GM19397 (cell line): ENCODE measurements at regions not wholly inside any gene's neighbourhood (a gene's known extent, or its start where the extent isn't known, plus 50 kb on each side); places are given as distances from the start of the nearest gene placed in this dataset.
"Not testable (repeated sequence)": the region's sequence is repeated elsewhere in the genome, so short reads cannot be mapped to it uniquely, and the experiment has no call there.

Experiments
- ATAC-seq: cut with Tn5 transposase; IDR thresholded peaks from one replicate; pipeline ENCODE4 v1.9.1; 2021; ENCODE audit warnings: mild to moderate bottlenecking, moderate library complexity; ENCODE audit not compliant: unreplicated experiment

DNA sequence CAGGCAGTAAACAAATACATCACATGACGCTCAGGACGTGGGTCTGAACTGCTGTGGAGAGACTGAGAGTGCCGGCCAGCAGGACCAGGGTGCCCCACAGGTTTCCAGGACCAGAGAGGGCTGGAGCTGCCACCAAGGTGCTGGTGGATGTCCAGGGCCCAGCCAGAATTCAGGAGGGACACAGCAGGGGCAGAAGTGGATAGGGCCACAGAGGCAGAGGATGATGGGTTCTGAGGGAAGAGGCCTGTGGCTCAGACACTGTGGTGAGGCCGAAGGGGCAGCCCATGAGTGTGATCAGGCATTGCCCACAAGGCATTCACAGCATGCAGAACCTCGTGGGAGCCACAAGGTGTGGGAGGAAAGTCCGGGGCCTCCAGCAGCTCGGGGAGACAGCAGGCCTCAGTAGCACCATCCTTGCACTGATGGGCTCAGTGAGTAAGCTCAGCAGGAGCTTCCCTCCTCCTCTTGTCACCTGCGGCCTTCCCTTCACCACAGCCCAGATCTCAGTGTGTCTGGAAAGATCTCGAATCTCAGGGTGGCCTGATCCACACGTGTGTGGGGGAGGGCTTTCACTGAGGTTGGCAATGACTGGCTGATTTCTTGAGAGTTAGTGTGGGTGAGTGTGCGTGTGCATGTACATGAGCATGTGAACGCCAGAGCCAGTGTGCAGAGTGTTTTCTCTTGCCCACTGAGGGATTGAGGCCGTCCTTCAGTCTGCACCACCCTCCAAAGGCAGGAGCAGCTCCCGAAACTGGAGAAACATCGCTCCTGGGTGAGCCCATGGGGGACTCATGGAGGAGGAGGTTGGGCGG lies 181.8 kb upstream of the RAB6C start:
- no peak for ATAC-seq

DNA sequence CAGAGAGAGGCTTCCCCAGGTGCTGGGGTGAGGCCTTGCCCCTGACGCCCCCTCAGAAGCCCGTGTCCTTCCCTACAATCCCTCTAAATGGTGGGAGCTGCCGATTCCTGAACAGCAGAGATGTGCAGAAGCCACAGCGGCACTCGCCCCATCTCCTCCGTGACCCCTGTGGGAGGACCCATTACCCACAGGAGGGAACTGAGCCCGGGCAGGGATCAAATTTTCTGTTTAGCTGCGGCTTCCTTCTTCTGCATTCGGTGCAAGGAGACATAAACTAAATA lies 181.2 kb upstream of the RAB6C start:
- ATAC-seq: no peak

DNA sequence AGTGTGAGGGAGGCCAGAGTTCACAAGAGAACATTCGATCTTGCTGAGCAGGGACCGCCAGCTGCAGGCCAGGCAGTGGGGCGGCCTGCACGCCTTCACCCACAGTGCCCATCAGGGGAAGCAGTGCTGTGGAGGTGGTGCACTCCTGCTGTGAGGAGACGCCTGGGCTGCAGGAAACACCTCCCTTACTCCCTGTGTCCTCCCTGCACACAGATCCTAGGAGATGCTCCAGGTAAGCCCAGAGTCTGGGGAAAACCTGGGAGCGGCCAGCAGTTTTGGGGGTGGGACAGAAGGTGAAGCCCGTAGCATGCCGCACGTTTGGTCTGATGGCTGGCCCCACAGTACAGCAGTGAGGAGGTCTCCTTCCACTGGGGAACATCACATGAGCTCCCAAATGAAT lies 180.8 kb upstream of the RAB6C start:
- ATAC-seq: no peak

DNA sequence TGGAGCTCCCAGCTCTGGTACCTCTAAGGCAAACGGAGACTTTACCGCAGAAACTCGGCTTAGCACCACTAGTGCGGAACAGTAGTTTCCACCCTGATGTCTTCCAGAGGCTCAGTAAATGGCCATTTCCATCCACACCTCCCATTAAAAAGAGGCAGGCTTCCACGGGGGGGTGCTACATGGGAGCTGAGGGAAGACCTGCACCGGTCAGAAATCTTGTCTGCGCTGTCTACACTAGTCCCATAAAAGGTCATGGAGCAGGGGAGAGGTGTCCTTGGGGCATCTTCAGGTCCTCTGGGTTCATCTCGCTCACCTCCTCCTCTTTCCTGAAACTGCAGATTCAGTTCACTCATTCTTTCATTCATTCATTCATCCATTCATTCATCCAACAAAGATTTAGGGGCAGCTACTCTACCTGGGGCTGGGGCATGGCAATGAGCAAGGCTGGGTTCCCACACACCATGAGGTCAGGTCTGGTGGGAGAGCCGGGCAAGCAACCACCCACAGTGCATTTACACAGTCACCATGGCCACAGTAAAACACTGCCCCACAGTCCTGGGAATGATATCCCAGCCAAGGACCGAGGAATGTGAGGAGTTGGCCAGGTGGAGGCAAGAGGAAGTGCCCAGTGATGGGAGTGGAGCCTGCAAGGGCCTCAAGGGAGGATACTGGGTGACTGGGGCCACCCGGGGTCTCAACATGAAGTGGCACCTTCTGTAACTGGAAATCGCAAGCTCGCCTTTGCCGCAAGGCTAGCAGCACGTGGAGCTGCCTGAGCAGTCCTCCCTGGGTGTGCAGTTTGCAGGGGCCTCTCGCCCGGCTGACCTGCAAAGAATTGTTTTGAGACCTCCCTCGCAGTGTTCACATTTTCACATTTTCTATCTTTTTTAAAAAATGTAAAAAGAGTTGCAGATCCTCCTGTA lies 180.2 kb upstream of the RAB6C start:
- no peak for ATAC-seq

DNA sequence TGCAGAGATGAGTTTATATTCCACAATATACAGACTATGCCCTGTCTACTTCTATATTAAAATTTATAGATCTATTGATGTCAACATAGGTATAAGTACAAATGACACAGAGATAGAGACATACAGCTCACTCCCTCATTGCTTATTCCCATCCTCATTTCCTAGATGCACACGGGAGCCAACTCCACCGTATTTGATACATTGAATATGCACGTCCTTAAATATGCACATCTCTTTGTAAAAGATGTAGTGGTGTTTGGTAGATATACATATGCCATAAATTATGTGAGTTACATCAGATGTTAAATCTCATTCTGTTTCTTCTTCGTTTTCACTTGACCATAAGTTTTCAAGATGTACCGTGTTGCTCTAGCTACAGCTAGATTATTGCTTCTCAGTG lies 179.2 kb upstream of the RAB6C start:
- no peak for ATAC-seq

DNA sequence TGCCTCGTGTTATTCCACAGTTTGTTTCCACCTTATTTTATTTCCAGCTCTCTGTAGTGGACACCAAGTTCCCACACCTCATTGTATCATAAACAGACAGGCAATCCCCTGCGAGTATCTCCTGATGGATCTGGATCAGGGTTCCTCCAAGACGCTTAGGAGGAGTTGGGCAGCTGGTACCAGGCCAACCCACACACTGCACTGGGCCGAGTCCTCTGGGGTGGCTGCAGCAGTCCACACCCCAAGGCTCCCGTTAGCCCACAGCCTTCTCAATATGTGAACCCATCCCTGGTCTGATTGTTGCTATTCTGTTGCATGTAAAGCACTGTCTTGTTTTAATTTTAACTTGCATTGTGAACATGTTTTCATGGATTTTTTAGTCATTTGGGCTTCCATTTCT lies 178.8 kb upstream of the RAB6C start:
- no peak for ATAC-seq

DNA sequence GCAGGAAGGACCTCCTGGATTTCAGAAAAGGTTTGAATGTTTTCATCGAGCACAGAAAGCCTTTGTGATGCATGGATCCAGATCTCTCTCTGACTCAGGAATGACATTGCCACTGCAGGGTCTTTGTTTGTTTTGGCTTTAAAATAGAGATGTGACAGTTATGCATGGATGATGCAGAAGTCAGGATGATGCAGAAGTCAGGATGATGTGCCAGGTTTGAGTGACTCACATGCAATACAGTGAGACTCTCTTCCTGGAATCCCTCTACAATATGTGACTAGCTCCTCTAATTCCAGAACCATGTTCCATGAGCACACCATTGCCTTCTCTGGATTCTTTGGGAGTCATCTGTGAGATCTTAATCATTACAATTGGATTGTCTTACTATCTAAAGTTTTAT lies 177.9 kb upstream of the RAB6C start:
- ATAC-seq: no peak

DNA sequence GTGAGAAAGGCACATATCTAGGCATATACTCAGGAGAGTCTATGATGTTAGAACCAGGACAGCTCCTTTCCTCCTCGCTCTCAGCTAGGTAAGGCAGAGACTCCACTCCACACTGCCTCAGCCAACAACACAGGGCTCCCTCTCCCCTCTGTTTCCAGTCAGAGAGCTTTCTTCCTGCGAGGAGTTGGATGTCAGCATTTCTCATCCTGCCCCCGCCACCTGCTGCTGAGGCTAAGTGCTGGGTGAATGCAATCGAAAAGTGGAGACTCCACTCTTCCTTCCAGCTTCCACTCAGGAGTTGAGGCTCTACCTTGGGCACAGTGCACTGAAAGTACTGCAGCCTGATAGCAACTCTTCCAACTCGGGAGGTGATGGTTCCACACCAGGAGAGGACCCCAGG lies 177.2 kb upstream of the RAB6C start:
- no peak for ATAC-seq

DNA sequence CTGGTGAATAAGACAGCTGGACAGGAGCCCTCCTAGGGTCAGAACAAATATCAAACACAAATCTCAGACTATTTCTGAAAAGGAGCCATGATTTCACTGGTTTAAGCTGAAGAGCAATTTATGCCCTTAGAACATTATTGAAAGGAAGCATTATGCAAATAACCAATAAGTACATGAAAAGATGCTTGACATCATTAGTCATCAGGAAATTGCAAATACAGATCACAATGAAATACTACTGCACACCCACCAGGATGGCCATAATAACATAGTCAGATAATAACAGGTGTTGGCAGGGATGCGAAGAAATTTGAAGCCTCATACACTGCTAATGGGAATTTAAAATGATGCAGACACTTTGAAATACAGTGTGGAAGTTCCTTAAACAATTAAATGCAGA lies 176.4 kb upstream of the RAB6C start:
- no peak for ATAC-seq

DNA sequence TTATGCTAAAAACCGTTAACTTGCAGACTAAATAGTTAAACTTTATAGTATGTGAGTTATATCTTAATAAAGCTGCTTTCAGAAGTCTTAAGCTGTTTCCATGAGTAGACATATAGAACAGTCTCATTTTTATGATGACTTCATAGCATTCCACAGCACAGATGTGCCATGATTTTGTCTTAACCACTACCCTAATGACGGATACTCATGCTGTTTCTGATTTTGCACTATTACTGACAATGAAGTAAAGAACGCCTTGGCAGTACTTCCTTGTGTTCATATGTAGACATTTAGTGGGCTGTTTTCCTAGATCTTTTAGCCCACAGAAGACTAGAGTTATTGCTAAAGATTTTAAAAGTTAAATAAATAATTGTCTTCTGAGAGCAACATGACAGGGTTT lies 175.6 kb upstream of the RAB6C start:
- no peak for ATAC-seq

DNA sequence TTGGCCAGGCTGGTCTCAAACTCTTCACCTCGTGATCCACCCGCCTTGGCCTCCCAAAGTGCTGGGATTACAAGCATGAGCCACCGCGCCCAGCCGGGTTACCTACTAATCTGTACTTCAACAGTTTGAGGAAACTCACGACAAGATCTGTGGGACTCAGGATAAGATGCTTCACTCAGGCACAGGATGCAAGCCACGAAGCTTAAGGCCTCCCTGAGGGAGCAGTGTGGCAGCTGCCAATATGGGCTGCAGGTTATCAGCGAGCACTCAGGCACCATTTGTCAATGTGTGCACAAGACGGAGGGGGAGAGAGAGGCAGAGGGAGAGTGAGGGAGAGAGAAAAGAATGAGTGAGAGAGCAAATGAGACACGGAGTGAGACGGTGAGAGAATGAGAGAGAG lies 173.6 kb upstream of the RAB6C start:
- no peak for ATAC-seq

DNA sequence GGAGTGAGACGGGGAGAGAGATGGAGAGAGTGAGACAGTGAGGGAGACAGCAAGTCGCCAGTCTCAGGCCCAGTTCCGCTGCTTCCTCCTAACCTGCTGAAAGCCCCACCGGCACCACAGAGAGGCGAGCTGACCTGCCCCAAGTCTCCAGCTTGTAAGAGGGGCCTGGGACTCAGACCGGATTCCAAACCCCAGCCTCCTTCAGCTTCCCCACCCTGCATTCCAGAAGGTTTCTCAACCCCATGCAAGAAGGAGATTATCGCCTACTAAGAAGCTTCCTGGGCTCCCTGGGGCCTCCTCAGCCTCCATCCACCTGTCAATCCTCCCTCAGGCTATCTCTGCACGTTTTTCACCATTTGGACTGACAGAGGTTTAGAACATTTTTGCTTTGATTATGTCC lies 173.1 kb upstream of the RAB6C start:
- ATAC-seq: no peak

DNA sequence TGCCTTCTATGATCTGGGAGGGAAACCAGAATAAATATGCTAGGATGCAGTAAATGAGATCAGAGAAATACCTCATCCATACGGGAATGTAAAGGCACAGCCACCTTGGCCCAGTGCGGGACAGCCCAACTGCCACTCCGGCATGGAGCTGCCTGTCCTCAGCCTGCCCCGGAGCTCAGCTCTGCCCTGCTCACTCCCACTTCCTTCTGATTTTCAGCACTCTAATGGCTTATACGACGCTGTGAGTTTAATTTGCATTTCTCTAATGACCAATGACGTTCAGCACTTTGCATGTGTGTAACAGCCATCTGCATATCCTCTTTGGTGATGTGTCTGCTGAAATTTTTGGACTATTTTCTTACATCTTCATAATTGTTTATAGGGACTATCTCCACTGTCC lies 172.5 kb upstream of the RAB6C start:
- ATAC-seq: no peak

DNA sequence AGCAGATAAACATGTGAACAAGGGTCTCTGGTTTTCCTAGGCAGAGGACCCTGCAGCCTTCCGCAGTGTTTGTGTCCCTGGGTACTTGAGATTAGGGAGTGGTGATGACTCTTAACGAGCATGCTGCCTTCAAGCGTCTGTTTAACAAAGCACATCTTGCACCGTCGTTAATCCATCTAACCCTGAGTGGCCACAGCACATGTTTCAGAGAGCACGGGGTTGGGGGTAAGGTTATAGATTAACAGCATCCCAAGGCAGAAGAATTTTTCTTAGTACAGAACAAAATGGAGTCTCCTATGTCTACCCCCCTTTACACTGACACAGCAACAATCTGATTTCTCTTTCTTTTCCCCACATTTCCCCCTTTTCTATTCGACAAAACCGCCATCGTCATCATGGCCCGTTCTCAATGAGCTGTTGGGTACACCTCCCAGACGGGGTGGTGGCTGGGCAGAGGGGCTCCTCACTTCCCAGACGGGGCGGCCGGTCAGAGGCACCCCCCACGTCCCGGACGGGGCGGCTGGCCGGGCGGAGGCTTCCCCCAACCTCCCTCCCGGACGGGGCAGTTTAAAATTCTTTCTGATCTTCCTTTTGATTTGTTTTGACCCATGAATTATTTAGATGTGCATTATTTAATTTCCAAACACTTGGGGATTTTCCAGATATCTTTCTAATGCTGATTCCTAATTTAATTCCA lies 171.7 kb upstream of the RAB6C start:
- ATAC-seq: not testable (repeated sequence)

DNA sequence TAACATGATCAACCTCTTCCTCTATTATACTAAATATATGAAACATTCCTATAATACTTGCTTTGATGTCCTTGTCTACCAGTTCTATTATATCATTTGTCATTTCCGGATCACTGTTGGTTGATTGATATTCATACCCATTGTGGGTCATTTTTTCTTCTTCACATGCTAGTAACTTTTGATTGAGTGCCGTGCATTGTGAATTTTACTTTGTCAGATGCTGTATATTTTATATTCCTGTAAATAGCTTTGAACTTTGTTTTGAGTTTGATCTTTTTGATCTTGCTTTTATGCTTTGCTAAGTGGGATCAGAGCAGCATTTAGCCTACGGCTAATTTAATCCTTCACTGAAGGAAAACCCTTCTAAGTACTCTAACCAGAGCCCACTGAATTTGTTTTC lies 168.9 kb upstream of the RAB6C start:
- no peak for ATAC-seq

DNA sequence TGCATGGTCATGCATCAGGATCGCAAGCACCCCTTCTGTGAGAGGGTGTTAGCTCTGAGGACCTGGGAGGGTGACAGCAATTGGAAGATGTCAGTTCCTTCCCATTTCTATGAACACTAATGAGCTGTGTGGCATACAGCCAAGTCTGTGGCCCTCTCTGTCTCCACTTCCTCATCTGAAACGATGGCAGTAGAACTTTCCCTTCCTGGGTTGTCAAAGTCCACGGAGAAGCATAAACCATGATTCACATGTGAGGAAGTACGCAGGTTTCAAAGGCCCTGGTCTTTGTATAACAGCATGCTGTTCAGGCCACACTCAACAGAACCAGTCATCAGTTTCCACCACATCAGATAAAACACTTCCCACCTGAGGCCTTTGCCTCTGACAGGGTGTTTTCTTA lies 167.4 kb upstream of the RAB6C start:
- no peak for ATAC-seq

DNA sequence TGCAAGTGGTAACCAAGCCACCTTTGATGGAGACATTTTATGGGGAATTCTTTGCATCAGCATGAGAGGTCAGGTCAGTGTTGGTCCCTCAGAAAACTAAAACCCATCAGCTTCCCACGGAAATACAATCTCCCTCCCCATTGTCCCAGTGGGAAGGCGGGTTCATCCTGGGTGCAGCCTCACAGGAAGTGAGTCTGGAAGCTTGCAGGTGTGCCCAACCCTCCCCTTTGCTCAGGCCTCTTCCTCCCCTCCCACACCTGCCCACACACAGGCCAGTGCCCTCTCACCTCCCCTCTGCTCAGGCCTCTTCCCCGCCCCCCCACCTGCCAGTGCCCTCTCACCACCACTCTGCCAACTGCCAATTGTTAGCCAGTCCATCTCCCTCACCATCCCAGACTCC lies 166.8 kb upstream of the RAB6C start:
- ATAC-seq: no peak

DNA sequence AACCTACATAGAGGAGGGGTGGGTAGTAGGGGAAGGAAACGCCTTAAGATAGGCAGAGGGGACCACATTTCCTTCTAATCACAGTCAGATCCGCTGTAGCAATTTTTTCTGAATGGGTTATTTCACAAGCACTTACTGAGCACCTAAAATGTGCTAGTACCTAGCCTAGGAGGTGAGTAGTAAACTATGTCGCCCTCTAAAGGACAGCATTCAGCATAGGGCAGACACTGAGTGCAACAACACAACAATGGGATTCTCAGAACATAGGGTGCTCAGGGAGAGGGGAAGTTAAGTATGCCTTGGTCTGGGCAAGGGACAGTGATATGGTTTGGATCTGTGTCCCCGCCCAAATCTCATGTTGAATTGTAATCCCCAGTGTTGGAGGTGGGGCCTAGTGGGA lies 166.1 kb upstream of the RAB6C start:
- ATAC-seq: no peak

DNA sequence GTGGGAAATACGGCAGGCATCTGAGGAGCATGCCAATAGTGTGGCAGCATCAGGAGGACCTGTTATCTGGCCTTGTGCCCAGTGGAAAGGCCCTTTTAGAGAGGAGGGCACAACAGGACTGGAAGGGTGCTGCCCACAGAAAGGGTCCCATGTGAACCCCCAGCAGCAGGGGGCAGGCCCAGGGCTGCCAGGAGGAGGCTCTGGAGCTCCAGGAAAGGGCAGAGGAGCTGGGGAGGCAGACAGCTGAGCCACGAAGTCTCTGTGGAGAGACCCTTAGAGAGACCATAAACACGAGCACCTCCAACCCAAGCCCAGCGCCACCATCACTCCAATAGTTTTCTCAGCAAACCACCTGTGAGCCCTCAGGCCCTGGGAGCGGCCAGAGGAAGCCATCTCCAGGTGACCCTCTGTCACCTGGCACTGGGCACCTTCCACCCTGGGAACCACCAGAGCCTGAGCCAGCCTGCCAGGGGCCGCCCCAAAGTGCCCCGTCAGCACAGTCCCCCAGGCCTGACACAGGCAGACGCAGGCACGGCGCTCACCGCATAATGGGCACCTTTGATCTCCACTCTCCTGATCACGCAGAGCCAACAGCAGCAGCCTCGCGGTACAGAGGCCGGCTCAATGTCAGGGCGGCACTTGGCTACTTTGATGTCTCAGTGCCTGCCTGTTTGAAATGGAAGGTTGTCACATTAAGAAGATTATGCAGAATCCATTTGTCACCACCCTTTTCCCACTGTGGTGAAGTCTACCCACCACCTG lies 162.5 kb upstream of the RAB6C start:
- no peak for ATAC-seq

DNA sequence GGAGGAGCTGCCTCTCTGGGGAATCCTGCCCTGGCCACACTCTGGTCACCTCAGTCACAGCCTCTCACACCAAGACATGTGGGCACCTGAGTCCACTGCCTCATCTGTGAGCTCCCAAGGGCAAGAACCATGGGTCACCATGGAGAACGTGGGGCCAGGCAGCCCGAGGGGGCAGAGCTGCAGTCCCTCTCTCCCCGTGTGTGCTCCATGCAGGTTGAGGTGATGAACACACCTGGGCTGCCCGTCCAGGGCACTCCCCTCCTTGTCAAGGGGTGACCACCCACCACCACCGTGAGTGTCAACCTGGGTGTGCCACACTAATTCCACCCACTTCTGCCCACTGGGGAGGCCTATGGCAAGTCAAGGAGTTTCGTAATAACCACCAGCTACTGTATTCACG lies 159.6 kb upstream of the RAB6C start:
- ATAC-seq: no peak

DNA sequence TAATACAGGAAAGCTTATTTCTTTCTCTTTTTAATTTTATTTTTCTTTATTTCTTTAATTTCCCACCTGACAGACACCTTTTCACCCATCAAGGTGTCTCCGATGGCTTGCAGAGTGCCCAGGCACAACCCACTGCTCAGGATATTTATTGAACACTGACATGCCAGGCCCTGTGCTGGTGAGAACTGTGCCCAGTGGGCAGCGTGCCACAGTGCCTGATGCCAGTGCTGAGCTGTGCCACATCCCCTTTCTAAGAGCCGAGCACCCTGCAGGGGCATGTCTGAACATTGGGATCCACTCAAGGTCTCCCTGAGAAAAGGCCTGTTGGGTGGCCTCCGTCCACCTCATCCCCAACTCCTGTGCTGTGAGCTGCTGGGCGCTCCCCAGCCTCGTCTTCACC lies 158.6 kb upstream of the RAB6C start:
- ATAC-seq: no peak
